GM21528 (cell line): ENCODE measurements at regions not wholly inside any gene's neighbourhood (a gene's known extent, or its start where the extent isn't known, plus 50 kb on each side); places are given as distances from the start of the nearest gene placed in this dataset.
"Not testable (repeated sequence)": the region's sequence is repeated elsewhere in the genome, so short reads cannot be mapped to it uniquely, and the experiment has no call there.

Experiments used
- ATAC-seq: cut with Tn5 transposase; IDR thresholded peaks from one replicate; pipeline ENCODE4 v1.9.1; 2021; ENCODE audit warnings: mild to moderate bottlenecking, moderate library complexity; ENCODE audit not compliant: unreplicated experiment, low FRiP score

GRCh38 chr11:89613911-89614310, 96.2 kb upstream of the TRIM77 start:
- no peak for ATAC-seq

GRCh38 chr11:89614428-89614827, 95.7 kb upstream of the TRIM77 start:
- ATAC-seq: not testable (repeated sequence)

GRCh38 chr11:89615642-89616041, 94.5 kb upstream of the TRIM77 start:
- ATAC-seq: not testable (repeated sequence)

- not testable (repeated sequence) for ATAC-seq
These were observed 93.9 kb upstream of the TRIM77 start for GRCh38 chr11:89616161-89616560.

- ATAC-seq: peak; percentile 51
These were observed 93.0 kb upstream of the TRIM77 start for GRCh38 chr11:89616999-89617602.

- ATAC-seq: not testable (repeated sequence)
These were observed 89.4 kb upstream of the TRIM77 start for GRCh38 chr11:89620721-89621120.

GRCh38 chr11:89625171-89625570, 84.9 kb upstream of the TRIM77 start:
- ATAC-seq: no peak

GRCh38 chr11:89626366-89626765, 83.7 kb upstream of the TRIM77 start:
- no peak for ATAC-seq

- not testable (repeated sequence) for ATAC-seq
These were observed 83.2 kb upstream of the TRIM77 start for GRCh38 chr11:89626881-89627280.

- ATAC-seq: no peak
These were observed 76.9 kb upstream of the TRIM77 start for GRCh38 chr11:89633135-89633705.

GRCh38 chr11:89640777-89641176, 69.3 kb upstream of the TRIM77 start:
- not testable (repeated sequence) for ATAC-seq

- not testable (repeated sequence) for ATAC-seq
These were observed 61.9 kb upstream of the TRIM77 start for GRCh38 chr11:89648232-89648631.

GRCh38 chr11:89648996-89649395, 61.1 kb upstream of the TRIM77 start:
- not testable (repeated sequence) for ATAC-seq

- not testable (repeated sequence) for ATAC-seq
These were observed 55.4 kb upstream of the TRIM77 start for GRCh38 chr11:89654669-89655068.

- ATAC-seq: not testable (repeated sequence)
These were observed 51.3 kb upstream of the TRIM77 start for GRCh38 chr11:89658767-89659166.

- ATAC-seq: not testable (repeated sequence)
These were observed 50.7 kb upstream of the TRIM77 start for GRCh38 chr11:89659414-89659813.

- ATAC-seq: no peak
These were observed 49.9 kb upstream of the TRIM77 start for GRCh38 chr11:89660234-89660633.
